ENCODE measurements at regions not wholly inside any gene's neighbourhood (a gene's known extent, or its start where the extent isn't known, plus 50 kb on each side); places are given as distances from the start of the nearest gene placed in this dataset.

GRCh38 chr21:16156841-16157489 is 427.2 kb downstream of the USP25 start:
- no peak overlapping the region for H3K27ac ChIP-seq (ENCODE audit: low read depth)
- H3K4me2 ChIP-seq, result no peak overlapping the region
- H3K4me3 Mint-ChIP-seq, result no peak overlapping the region
- H3F3A ChIP-seq (replicated peaks; ENCODE audit: low read depth), result no peaks in the 10 kb centered on the region
- H3K36me3 Mint-ChIP-seq (ENCODE audit: low read depth), result no peaks in the 10 kb centered on the region
- DNase-seq (ENCODE audit: low spot score) (no peak), ATAC-seq (no peak)
- no peaks in the 10 kb centered on the region for H3K27me3 ChIP-seq (ENCODE audit: insufficient read depth)
- H3K27ac Mint-ChIP-seq, result no peak overlapping the region
- no peaks in the 10 kb centered on the region for H3K79me2 ChIP-seq (replicated peaks; ENCODE audit: insufficient read depth)
- H3K4me1 ChIP-seq (ENCODE audit: insufficient read depth), result peaks cover 8% of the 10 kb centered on the region
- H2AFZ ChIP-seq, result no peak overlapping the region
- H3K9me2 ChIP-seq (ENCODE audit: insufficient read depth), result no peaks in the 10 kb centered on the region
- no peaks in the 10 kb centered on the region; the same call in 2 of the 3 replicates for H3K9me3 Mint-ChIP-seq
- H3K4me3 ChIP-seq, result no peak overlapping the region
- TF ChIP-seq ZNF114 (CRISPR knock-in tag; IDR thresholded peaks at IDR 0.05) (no peak), CREB1 (CRISPR knock-in tag; IDR thresholded peaks at IDR 0.05; ENCODE audit: low read depth) (no peak), JUNB (IDR thresholded peaks at IDR 0.05; ENCODE audit: unreplicated experiment) (no peak), EZH2phosphoT487 (IDR thresholded peaks at IDR 0.05; ENCODE audit: unreplicated experiment) (no peak), STAT1 (IDR thresholded peaks at IDR 0.05; ENCODE audit: unreplicated experiment) (no peak), REST (IDR thresholded peaks at IDR 0.05; ENCODE audit: unreplicated experiment) (no peak), EZH2 (IDR thresholded peaks at IDR 0.05; ENCODE audit: low read depth, unreplicated experiment) (no peak), POLR2AphosphoS5 (IDR thresholded peaks at IDR 0.05; ENCODE audit: low read depth) (no peak), ZNF462 (CRISPR knock-in tag; IDR thresholded peaks at IDR 0.05) (no peak), NANOG (IDR thresholded peaks at IDR 0.05; ENCODE audit: borderline replicate concordance) (no peak), ZNF331 (CRISPR knock-in tag; IDR thresholded peaks at IDR 0.05; ENCODE audit: low read depth) (no peak), CTCF (conservative IDR thresholded peaks at IDR 0.05; ENCODE audit: low read depth in 2 of 2) (no peak), ETS1 (IDR thresholded peaks at IDR 0.05) (no peak)
- H3K36me3 ChIP-seq (ENCODE audit: insufficient read depth), result no peaks in the 10 kb centered on the region
- H4K20me1 ChIP-seq (replicated peaks; ENCODE audit: insufficient read depth), result no peaks in the 10 kb centered on the region
- peaks cover 2% of the 10 kb centered on the region for H3K27me3 Mint-ChIP-seq (ENCODE audit: insufficient read depth, low read depth, poor library complexity)
- peaks cover 13% of the 10 kb centered on the region for H3K4me1 Mint-ChIP-seq

All from GM23338 (cell line).